SK-N-MC (cell line): ENCODE measurements at regions not wholly inside any gene's neighbourhood (a gene's known extent, or its start where the extent isn't known, plus 50 kb on each side); places are given as distances from the start of the nearest gene placed in this dataset.

Experiments used
- DNase-seq: peaks from one replicate; pipeline ENCODE4 v3.0.0-alpha.2; 2011; ENCODE audit warnings: low read depth, low spot score
- H3K27ac ChIP-seq: fragments of 200-600 bp; sonication (generic); 2 replicates; pipeline ENCODE4 v1.5.1; 2016; ENCODE audit warnings: mixed run types
- H3K36me3 ChIP-seq: fragments of 200-600 bp; sonication (generic); 2 replicates; pipeline ENCODE4 v1.6.1; 2017; ENCODE audit warnings: antibody characterized with exemption, low read length, mixed read lengths; ENCODE audit not compliant: insufficient read depth
- H3K4me3 ChIP-seq: fragments of 200-600 bp; sonication (generic); 2 replicates; pipeline ENCODE4 v1.5.1; 2016
- H3K9ac ChIP-seq: fragments of 200-600 bp; sonication (generic); 2 replicates; pipeline ENCODE4 v1.8.0; 2017; ENCODE audit warnings: mixed run types, mixed read lengths; ENCODE audit not compliant: insufficient read length
- H3K9me3 ChIP-seq: fragments of 200-600 bp; sonication (generic); 2 replicates; pipeline ENCODE4 v1.6.1; 2017; ENCODE audit warnings: low read depth, mild to moderate bottlenecking, antibody characterized with exemption, low read length, moderate library complexity, mixed read lengths
- EZH2 ChIP-seq: fragments of 200-600 bp; sonication (generic); IDR thresholded peaks from one replicate; pipeline ENCODE4 v1.6.1; 2017; ENCODE audit warnings: antibody characterized with exemption
- FOXP2 ChIP-seq: optimal IDR thresholded peaks from 2 replicates; pipeline ENCODE3; 2011; ENCODE audit warnings: mild to moderate bottlenecking, moderate library complexity; ENCODE audit not compliant: insufficient read depth; ENCODE audit errors: extremely low read length, control extremely low read depth
- POLR2AphosphoS5 ChIP-seq: IDR thresholded peaks from 2 replicates; pipeline ENCODE4 v1.6.1; 2012; ENCODE audit warnings: mild to moderate bottlenecking, low read depth, low read length, borderline replicate concordance

DNA sequence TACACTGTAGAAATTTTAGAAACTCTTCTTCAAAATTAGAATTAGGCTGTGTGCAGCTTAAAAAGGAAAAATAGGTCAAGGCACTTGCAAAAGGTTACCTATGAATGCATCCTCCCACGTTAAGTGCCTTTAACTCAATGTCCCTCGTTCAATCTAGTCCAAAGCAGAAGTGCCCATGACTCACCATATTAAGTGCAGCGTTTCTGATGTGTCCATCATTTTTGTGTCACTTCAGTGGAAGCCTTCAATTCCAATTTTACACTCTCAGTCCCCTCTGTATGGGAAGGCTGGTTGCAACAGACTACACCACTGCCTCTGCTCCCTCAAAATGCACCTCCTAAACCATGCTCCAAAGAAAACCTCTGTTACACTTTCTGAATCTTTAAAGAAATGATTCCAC, 53.4 kb downstream of the FOXB1 start:
- no peak for DNase-seq
- Histone ChIP-seq H3K4me3 (no peak overlapping the region), H3K9me3 (no peaks in the 10 kb centered on the region), H3K36me3 (no peaks in the 10 kb centered on the region), H3K27ac (no peak overlapping the region), H3K9ac (no peak overlapping the region)
- no peak for TF ChIP-seq FOXP2
- no peak for TF ChIP-seq EZH2
- TF ChIP-seq POLR2AphosphoS5: no peak

DNA sequence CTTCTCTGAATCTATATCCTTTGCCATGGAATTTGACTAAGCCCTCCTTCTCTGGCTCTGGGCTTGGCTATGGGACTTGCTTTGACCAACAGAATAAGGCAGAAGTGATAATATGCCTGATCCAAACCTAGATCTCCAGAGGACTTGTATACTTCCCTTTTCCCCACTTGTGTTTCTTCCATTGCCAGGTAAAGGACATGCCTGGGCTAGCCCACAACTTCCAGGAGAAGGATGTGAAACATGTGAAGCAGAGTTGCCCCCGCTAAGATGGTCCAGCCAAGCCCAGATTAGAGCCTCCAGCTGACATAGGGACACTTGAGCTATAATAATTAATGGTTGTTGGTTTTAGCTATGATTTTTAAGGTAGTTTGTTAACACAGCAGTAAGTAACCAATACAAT, 55.1 kb downstream of the FOXB1 start:
- Histone ChIP-seq H3K36me3 (no peaks in the 10 kb centered on the region), H3K9ac (no peak overlapping the region), H3K27ac (no peak overlapping the region), H3K4me3 (no peak overlapping the region), H3K9me3 (no peaks in the 10 kb centered on the region)
- no peak for TF ChIP-seq EZH2
- TF ChIP-seq FOXP2: no peak
- TF ChIP-seq POLR2AphosphoS5: no peak
- DNase-seq: no peak

DNA sequence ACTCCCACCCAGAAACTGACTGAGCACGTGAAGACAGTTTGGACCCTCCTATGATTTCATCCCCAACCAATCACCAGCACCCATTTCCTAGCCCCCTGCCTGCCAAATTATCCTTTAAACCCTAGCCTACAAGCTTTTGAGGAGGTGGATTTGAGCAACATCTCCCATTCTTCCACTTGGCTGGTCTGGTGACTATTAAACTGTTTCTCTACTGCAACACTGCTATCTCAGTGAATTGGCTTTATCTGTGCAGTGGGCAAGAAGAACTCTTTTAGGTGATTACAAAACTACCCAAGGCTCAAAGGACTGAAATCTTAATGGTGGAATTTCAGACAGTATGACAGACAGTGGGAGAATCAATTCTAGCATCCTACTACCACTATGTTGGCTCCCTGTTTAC, 57.6 kb downstream of the FOXB1 start:
- Histone ChIP-seq H3K4me3 (no peak overlapping the region), H3K9me3 (no peaks in the 10 kb centered on the region), H3K27ac (no peak overlapping the region), H3K9ac (no peak overlapping the region), H3K36me3 (no peaks in the 10 kb centered on the region)
- DNase-seq: no peak
- TF ChIP-seq EZH2 (no peak), POLR2AphosphoS5 (no peak), FOXP2 (no peak)

GRCh38 chr15:60062826-60063225, 58.7 kb downstream of the FOXB1 start:
- DNase-seq: no peak

GRCh38 chr15:60065951-60066350, 61.8 kb downstream of the FOXB1 start:
- Histone ChIP-seq H3K9me3 (no peaks in the 10 kb centered on the region), H3K27ac (no peak overlapping the region), H3K36me3 (no peaks in the 10 kb centered on the region), H3K9ac (no peak overlapping the region), H3K4me3 (no peak overlapping the region)
- no peak for DNase-seq
- TF ChIP-seq EZH2: no peak
- TF ChIP-seq POLR2AphosphoS5: no peak
- no peak for TF ChIP-seq FOXP2

More at GRCh38 chr15:60062826-60063225, 58.7 kb downstream of the FOXB1 start:
- Histone ChIP-seq H3K4me3 (no peak overlapping the region), H3K9ac (no peak overlapping the region), H3K36me3 (no peaks in the 10 kb centered on the region), H3K27ac (no peak overlapping the region), H3K9me3 (no peaks in the 10 kb centered on the region)
- TF ChIP-seq FOXP2 (no peak), EZH2 (no peak), POLR2AphosphoS5 (no peak)

GRCh38 chr15:60070838-60071493, 66.9 kb downstream of the FOXB1 start:
- no peak for DNase-seq
- Histone ChIP-seq H3K27ac (no peak overlapping the region), H3K36me3 (no peaks in the 10 kb centered on the region), H3K9ac (no peak overlapping the region), H3K4me3 (no peak overlapping the region), H3K9me3 (no peaks in the 10 kb centered on the region)
- TF ChIP-seq POLR2AphosphoS5 (no peak), EZH2 (no peak), FOXP2 (no peak)

GRCh38 chr15:60072826-60073465, 68.8 kb downstream of the FOXB1 start:
- Histone ChIP-seq H3K4me3 (no peak overlapping the region), H3K9me3 (no peaks in the 10 kb centered on the region), H3K36me3 (no peaks in the 10 kb centered on the region), H3K9ac (no peak overlapping the region), H3K27ac (no peak overlapping the region)
- TF ChIP-seq FOXP2: no peak
- no peak for TF ChIP-seq POLR2AphosphoS5
- no peak for TF ChIP-seq EZH2
- no peak for DNase-seq

DNA sequence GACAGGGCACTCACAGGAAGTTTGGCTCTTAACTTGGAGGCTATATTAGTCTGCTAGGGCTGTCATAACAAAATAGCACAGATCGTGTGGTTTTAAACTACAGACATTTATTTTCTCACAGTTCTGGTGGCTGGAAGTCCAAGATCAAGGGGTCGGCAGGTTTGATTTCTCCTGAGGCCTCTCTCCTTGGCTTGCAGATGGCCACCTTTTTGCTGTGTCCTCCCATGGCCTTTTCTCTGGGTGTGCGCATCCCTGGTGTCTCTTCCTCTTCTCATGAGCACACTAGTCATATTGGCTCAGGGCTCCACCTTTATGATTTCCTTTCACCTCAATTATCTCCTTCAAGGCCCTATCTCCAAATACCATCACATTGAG, 69.3 kb downstream of the FOXB1 start:
- no peak for DNase-seq
- no peak overlapping the region for H3K9ac ChIP-seq
- no peak for TF ChIP-seq FOXP2
- H3K27ac ChIP-seq: no peak overlapping the region
- H3K36me3 ChIP-seq: no peaks in the 10 kb centered on the region
- H3K4me3 ChIP-seq: no peak overlapping the region
- H3K9me3 ChIP-seq: no peaks in the 10 kb centered on the region

DNA sequence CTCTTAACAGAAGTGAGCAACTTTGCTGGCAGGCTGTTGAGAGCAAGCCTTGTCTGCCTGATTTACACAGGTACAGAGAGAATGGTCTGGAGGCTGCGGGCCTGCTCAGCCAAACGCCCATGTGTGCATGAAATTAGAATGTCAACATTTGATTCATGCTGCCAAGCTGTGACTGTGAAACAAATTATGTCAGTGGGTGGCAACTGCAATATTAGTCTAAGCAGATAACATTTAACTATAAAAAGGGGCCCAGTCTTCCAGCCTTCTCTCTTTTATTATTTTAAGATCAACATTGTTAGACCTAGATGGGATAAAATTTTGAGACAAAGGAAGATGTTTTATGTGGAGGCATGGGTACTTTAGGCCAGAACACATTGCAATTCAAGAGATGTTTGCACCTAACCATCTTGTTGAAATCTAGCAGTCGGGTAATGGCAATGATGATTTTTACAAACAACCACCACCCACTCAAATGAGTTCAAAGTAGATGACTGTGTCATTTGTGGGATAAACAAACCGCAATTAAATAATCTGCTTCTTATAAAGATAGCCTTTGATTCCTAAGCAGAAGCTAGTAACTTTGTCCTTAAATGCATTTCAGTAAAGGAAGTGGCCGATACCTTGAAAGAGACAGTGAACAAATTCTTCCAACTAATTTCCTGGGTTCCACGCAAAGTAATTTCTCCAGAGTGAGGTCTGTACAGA, 70.2 kb downstream of the FOXB1 start:
- H3K9ac ChIP-seq: no peak overlapping the region
- TF ChIP-seq FOXP2: no peak
- TF ChIP-seq POLR2AphosphoS5: no peak
- TF ChIP-seq EZH2: no peak
- DNase-seq: no peak

More for the DNA sequence above, 70.2 kb downstream of the FOXB1 start:
- Histone ChIP-seq H3K4me3 (no peak overlapping the region; the same call in 1 of the 2 replicates), H3K27ac (no peak overlapping the region), H3K36me3 (no peaks in the 10 kb centered on the region), H3K9me3 (no peaks in the 10 kb centered on the region)
